ENCODE measurements at regions not wholly inside any gene's neighbourhood (a gene's known extent, or its start where the extent isn't known, plus 50 kb on each side); places are given as distances from the start of the nearest gene placed in this dataset.

- TF ChIP-seq CTCF (IDR thresholded peaks at IDR 0.05; ENCODE audit: low read depth, low read length, missing input control) (no peak), GABPA (IDR thresholded peaks at IDR 0.05 in 1 of 2, conservative IDR thresholded peaks at IDR 0.05 in 1 of 2) (no peak), TAF1 (conservative IDR thresholded peaks at IDR 0.05) (no peak), RAD21 (IDR thresholded peaks at IDR 0.05) (no peak), ATF3 (IDR thresholded peaks at IDR 0.05) (no peak), YY1 (IDR thresholded peaks at IDR 0.05) (no peak)
Measured at GRCh38 chr15:58302832-58303231, 129.0 kb upstream of the LIPC start.

Data from liver (tissue), 3 donors.